Renal cortex interstitium (tissue), 11 donors: ENCODE measurements at regions not wholly inside any gene's neighbourhood (a gene's known extent, or its start where the extent isn't known, plus 50 kb on each side); places are given as distances from the start of the nearest gene placed in this dataset.
A peak's percentile ranks its signal among the peaks of the same experiment; 100 is the strongest.
"Not testable (repeated sequence)": the region's sequence is repeated elsewhere in the genome, so short reads cannot be mapped to it uniquely, and the experiment has no call there.

Source experiments
- DNase-seq, 11 donors: peaks; one replicate each; pipeline ENCODE4 v3.0.0-alpha.2; 2013; ENCODE audit warnings: low read depth in 9 of 11, low spot score in 4 of 11; ENCODE audit errors: extremely low read depth in 1 of 11

- DNase-seq, result no peak
These were observed 55.2 kb upstream of the SLIT2 start for GRCh38 chr4:20196476-20196875.

DNA sequence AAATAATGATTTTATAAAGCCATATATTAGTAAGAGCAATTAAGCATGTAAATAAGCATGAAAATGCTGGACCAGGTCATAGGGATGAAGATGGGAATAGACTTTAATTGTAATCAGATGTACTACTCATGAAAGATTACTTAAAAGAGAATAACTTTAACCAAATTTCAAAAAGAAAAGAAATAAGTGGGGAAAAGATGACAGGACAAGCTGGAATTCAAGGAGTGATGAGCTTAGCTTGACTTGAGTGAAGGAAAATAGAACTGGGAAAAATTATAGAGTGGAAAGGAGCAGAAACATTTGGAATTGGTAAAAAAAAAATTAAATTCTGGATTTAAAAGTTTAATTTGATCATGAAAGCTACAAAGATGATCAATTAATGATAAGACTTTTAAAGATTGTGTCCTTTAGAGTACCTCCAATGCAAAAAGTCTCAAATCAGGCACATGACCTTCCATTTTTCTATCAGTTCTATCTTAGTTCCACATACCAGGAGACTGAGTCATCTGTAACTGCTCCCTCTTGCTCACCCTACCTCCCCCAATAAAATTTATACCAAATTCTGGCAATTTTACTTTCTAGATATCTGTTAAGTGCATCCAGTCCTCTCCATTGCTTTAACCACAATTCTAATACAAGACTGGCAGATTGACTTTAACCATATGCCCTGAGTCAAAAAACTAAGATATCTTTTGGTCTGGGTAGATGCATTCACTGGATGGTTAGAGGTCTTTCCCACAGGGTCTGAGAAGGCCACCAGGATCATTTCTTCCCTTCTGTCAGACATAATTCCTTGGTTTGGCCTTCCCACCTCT is 56.4 kb upstream of the SLIT2 start:
- DNase-seq, result no peak

- no peak for DNase-seq
These were observed 57.3 kb upstream of the SLIT2 start for GRCh38 chr4:20194123-20195013.

DNA sequence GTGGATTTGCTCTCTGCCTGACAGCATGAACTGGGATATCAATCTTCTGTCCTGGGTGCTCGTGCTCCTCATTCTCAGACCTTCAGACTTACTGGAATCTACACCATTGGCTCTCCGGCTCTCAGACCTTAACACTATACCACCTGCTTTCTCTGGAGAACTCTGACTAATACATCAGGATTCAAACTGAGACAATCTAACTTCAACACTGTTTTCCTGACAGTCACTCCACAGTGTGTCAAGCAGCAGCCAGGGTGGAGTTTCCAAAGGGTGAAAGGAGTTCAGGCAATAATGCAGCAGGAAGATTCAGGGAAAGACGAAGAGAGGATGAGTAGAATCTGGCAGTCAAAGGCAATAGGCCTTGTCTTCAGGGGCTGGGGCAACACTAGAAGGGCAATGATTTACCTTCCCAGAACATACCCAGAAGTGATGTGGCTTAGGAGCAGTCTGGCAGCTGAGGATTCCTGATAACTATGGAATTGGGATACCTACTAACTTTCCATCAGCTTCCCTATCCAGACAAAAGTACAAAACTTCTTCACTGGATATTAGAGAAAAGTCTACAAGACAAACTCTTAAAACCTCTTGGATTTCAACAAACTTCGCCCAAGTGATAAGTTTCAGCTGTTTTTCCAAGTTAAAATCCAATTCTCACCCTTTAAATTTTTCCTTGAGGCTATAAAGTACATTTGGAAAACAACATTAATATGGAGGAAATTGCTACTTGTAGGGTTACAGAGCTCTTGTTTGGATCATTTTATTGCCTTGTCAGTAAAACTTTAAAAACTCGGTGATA is 58.4 kb upstream of the SLIT2 start:
- peak in 2 of 11 donors; percentile 4 to 12 for DNase-seq

DNA sequence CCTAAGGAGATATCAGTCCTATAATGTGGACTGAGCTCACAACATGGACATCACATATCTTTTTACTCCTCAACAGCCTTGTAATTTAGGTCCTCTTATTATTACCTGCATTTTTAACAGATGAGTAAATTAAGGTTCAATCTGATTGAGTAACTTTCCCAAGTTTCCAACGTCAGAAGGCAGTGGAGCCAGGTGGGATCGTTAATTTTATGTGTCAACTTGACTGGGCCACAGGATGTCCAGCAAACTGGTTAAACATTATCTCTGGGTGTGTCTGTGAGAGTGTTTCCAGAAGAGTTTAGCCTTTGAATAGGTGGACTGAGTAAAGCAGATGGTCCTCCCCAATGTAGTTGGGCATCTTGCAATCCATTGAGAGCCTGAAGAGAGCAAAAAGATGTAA is 59.0 kb upstream of the SLIT2 start:
- no peak for DNase-seq

DNA sequence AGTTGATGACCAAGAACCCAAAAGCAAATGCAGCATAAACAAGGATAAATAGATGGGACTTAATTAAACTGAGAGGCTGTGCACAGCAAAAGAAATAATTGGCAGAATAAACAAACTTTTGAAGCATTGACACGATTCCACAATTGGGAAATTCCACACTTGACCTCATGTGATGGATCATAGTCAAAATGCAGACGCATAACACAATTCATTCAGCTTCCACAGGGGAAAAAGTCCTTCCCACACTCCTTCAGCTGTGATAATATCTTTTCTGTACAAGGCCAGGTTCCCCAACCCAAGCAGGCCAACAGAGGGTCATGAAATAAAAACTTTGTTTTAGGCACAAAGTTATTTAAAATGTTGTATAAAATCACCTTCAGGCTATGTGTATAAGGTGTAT is 66.6 kb upstream of the SLIT2 start:
- DNase-seq, result no peak

GRCh38 chr4:20183131-20183530 is 68.6 kb upstream of the SLIT2 start:
- DNase-seq, result not testable (repeated sequence)

DNA sequence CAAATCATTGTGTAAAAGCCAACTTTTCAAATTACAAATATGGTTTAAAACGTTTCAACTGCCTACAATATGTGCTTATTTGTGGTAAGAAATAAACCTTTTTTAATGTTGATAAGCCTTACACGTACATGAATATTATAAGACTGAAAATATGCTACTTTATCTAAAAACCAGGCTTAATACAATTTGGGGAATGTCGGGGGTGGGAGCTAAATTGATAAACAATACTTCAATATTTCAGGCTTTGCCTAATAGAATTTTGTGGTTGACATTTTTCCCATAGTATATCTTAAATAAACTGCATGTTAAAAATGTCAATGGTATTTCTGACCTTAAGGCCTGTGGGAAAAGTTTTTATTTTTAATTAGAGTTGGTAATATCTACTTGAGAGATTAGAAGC is 69.8 kb upstream of the SLIT2 start:
- DNase-seq, result no peak

DNA sequence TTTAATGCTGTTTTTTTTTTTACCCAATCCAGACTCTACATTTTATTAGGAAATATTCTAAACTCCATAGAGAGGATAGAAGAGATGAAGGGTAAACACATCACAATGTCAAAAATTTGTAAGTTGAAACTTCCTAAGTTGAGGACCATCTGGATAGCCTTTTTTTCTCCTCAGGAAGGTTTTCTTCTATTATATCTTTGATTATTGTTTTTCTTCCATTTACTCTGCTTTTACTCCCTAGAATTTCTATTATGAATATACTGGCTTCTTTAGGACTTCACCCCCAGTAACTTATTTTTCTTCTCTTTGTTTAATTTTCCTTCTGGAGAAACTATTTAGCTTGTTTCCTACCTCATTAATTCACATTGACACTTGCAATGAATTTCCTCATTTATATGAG is 71.2 kb upstream of the SLIT2 start:
- DNase-seq, result no peak

- no peak for DNase-seq
These were observed 72.7 kb upstream of the SLIT2 start for GRCh38 chr4:20178902-20179576.

DNA sequence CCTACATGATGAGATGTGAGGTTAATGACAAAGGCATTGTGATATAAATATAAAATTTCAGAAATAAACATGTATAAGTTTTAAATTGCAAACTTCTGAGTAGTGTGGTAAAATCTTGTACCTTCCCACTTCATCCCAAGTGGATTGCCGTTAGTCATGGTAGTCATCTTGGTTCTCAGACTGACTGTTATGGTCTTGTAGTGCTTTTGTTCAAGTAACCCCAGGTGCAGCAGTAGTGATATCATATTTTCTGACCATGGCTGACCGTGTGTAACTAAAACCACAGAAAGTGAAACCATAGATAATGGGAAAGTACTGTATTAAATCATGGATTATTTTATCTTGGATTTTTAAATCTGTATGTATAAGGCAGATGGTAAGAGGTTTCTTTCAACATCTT is 74.8 kb upstream of the SLIT2 start:
- DNase-seq, result no peak

DNA sequence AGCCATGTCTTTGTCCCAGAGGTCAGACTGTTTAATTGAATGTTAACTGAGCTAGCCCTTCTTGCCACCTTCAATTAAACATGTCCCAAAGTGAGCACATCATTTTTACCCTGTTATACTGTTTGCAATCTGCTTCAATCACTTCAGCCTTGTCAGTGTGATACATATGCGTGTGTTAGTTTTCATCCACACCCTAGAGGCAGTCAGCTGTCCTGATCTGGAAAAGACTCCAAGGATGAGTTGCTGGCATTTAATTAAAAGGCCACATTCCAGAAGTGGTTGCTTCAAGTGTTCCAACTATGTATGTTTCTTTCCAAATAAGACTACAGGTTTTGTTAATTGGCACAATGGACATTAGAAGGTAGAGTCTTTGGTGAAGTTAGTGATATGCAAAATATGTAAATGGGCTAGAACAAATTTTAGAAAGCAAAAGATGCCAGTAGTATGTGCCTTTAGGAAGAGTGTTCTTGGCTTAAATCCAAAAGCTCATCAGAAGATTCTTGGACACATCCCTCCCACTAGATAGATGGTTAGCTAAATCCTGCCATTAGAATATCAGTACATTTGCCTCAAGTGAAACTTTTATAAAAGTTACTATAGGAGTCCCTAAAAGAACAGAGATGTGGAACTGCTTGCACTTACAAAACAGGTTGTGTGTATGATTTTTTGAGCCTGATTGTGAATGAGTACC is 79.5 kb upstream of the SLIT2 start:
- DNase-seq, result no peak

DNA sequence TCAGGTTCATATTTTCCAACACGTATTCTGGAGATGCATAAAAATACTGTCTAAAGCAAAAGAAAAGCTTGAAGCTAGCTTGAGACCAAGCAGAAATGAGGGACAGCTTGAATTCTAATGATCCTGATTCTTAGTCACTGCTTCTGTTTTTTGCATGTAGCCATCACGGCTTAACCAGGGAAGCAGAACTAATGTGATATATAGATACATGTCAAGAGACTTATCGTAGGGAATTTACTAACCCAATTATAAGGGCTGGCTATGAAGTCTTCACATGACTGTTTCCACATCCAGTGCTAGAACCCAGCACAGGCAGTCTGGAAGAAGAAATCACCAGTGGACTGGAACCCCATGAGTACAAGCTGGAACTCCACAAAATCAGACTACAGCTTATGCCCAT is 85.2 kb upstream of the SLIT2 start:
- DNase-seq, result no peak

GRCh38 chr4:20159516-20159915 is 92.2 kb upstream of the SLIT2 start:
- no peak for DNase-seq

DNA sequence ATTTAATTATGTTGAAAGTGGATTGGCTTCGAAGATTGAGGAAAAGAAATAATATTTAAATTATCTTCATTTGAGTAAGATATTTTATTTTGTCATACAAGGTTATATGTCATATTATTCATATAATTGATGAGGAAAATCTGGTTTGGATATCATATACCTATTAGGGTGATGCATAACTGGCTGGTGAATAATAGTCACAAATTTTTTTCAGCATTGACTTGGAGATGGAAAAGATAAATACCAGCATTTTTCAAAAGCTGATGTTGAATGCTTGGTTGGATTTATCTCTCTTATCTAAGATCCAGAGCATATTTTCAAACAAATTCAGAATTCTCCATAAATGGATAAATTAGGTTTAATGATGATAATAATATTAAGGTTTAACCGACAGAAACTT is 93.5 kb upstream of the SLIT2 start:
- no peak for DNase-seq

DNA sequence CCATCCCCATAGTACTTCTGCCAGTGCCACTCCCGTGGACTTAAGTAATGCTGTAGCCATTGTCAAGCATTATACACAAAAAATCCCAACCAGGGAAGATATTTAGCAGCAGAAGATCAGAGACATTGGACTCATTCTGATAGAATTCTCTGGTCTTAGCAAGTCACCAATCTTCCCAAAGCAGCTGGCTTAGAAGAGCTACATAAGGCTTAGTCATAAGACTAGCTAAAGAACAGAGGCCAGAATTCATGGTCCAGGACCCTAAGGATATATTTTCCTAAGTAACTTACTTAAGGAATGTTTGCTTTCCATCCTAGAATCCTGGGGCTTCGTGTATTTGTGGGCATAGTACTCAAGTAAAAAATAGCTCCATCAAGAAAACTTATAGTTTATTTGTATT is 100.3 kb upstream of the SLIT2 start:
- no peak for DNase-seq

DNA sequence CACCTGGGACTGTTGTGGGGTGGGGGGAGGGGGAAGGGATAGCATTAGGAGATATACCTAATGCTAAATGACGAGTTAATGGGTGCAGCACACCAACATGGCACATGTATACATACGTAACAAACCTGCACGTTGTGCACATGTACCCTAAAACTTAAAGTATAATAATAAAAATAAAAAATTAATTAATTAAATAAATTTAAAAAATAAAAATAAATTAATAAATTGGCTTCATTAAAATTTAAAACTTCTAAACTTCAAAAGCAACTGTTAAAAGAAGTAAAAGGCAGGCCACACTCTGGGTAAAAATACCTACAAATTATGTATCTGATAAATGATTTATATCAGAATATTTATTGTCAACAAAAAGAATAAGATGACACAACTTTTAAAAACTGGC is 102.6 kb upstream of the SLIT2 start:
- not testable (repeated sequence) for DNase-seq

DNA sequence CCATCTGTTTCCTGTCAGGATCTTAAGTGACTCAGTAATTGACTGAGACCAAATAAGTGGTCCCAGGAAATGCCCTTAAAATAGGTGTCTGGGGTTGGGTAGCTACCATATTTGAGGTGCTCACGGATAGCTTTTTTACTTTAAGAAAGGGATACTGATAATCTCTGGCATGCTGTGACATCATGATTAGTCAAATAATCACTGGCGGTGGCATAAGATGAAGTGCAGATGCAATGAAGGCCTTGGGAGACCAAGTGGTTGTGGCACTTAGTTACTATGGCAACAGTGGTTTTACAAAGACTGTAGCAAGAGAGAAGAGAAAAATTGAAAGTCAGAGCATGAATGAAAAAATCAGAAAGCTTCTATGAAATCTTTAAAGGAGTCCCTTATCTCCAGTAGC is 114.5 kb upstream of the SLIT2 start:
- DNase-seq, result no peak

DNA sequence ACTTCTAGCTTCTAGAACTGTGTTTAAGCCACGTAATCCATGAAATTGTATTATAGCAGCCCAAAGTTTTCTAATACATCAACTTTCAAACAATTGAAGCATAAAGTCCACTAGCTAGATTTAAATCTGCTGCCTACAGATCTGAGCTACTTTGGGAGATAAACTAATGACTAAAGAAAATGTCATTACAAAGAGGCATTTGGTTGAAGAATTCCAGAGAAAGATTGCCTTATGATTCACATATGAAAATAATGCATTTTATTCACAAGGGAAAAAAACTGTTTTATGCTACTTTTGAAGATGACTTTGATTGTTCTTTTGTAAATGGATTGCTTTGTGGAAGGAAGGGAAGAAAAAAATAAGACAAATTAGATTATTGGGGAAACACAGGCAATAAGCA is 124.1 kb upstream of the SLIT2 start:
- DNase-seq, result no peak
